WTC11 (cell line): ENCODE measurements at regions not wholly inside any gene's neighbourhood (a gene's known extent, or its start where the extent isn't known, plus 50 kb on each side); places are given as distances from the start of the nearest gene placed in this dataset.
"Not testable (repeated sequence)": the region's sequence is repeated elsewhere in the genome, so short reads cannot be mapped to it uniquely, and the experiment has no call there.

Source experiments
- ATAC-seq: fragments of 200-7000 bp; cut with Tn5 transposase; 2 replicates; pipeline ENCODE4 v1.10.0; 2021; ENCODE audit warnings: mild to moderate bottlenecking, moderate library complexity
- CTCF ChIA-PET: fragments of 300-600 bp; sonication (Branson Sonifier 250); formaldehyde crosslinking; loops from one replicate; lab custom pipeline; 2021; ENCODE audit warnings: antibody characterized with exemption; lab: Charles Lee
- POLR2A ChIA-PET: fragments of 350-600 bp; sonication (Branson Sonifier 250); formaldehyde crosslinking; loops from one replicate; lab custom pipeline; 2021; ENCODE audit warnings: antibody characterized with exemption; lab: Charles Lee
- DNase-seq: peaks from one replicate; pipeline ENCODE4 v3.0.0; 2021; ENCODE audit warnings: low spot score
- H3K27ac Mint-ChIP-seq: 2 replicates; pipeline ENCODE4 v1.8.0; 2021; ENCODE audit warnings: mixed read lengths
- H3K27me3 Mint-ChIP-seq: 2 replicates; pipeline ENCODE4 v1.8.0; 2021; ENCODE audit warnings: low read depth, mild to moderate bottlenecking, moderate library complexity, mixed read lengths
- H3K36me3 Mint-ChIP-seq: 2 replicates; pipeline ENCODE4 v1.8.0; 2021; ENCODE audit warnings: mixed read lengths
- H3K4me1 Mint-ChIP-seq: 2 replicates; pipeline ENCODE4 v1.8.0; 2022; ENCODE audit warnings: mixed read lengths
- H3K4me3 Mint-ChIP-seq: 2 replicates; pipeline ENCODE4 v1.8.0; 2021; ENCODE audit warnings: mild to moderate bottlenecking, moderate library complexity, mixed read lengths
- H3K9me3 Mint-ChIP-seq: 2 replicates; pipeline ENCODE4 v1.8.0; 2021; ENCODE audit warnings: mixed read lengths

GRCh38 chr1:224032608-224033276, 81.2 kb upstream of the FBXO28 start:
- H3K27me3 Mint-ChIP-seq, ATAC-seq: not testable (repeated sequence)

GRCh38 chr1:224031986-224032385, 81.9 kb upstream of the FBXO28 start:
- H3K36me3 Mint-ChIP-seq, DNase-seq, H3K9me3 Mint-ChIP-seq, CTCF ChIA-PET, POLR2A ChIA-PET, H3K27ac Mint-ChIP-seq, H3K4me3 Mint-ChIP-seq, H3K27me3 Mint-ChIP-seq, H3K4me1 Mint-ChIP-seq, ATAC-seq: not testable (repeated sequence)

More at GRCh38 chr1:224032608-224033276, 81.2 kb upstream of the FBXO28 start:
- H3K9me3 Mint-ChIP-seq, DNase-seq, H3K27ac Mint-ChIP-seq, H3K4me1 Mint-ChIP-seq, POLR2A ChIA-PET, H3K36me3 Mint-ChIP-seq, H3K4me3 Mint-ChIP-seq, CTCF ChIA-PET: not testable (repeated sequence)

- ATAC-seq, H3K9me3 Mint-ChIP-seq, CTCF ChIA-PET, POLR2A ChIA-PET, H3K36me3 Mint-ChIP-seq, H3K27ac Mint-ChIP-seq, H3K27me3 Mint-ChIP-seq, H3K4me1 Mint-ChIP-seq, DNase-seq, H3K4me3 Mint-ChIP-seq: not testable (repeated sequence)
These were observed 83.7 kb upstream of the FBXO28 start for GRCh38 chr1:224030257-224030656.

GRCh38 chr1:224029286-224030025, 84.5 kb upstream of the FBXO28 start:
- H3K36me3 Mint-ChIP-seq, H3K27ac Mint-ChIP-seq, DNase-seq, H3K27me3 Mint-ChIP-seq, H3K4me3 Mint-ChIP-seq, H3K4me1 Mint-ChIP-seq, H3K9me3 Mint-ChIP-seq, CTCF ChIA-PET, POLR2A ChIA-PET: not testable (repeated sequence)
- ATAC-seq, result peak; percentile 70

- peak; percentile 57 for ATAC-seq
- H3K27me3 Mint-ChIP-seq, H3K36me3 Mint-ChIP-seq, DNase-seq, H3K27ac Mint-ChIP-seq, POLR2A ChIA-PET, H3K4me1 Mint-ChIP-seq, H3K4me3 Mint-ChIP-seq, CTCF ChIA-PET, H3K9me3 Mint-ChIP-seq: not testable (repeated sequence)
These were observed 85.1 kb upstream of the FBXO28 start for GRCh38 chr1:224028802-224029201.

GRCh38 chr1:224023122-224023521, 90.8 kb upstream of the FBXO28 start:
- POLR2A ChIA-PET, H3K9me3 Mint-ChIP-seq, ATAC-seq, H3K27me3 Mint-ChIP-seq, H3K4me3 Mint-ChIP-seq, CTCF ChIA-PET, DNase-seq, H3K4me1 Mint-ChIP-seq, H3K27ac Mint-ChIP-seq, H3K36me3 Mint-ChIP-seq: not testable (repeated sequence)

- H3K4me3 Mint-ChIP-seq, POLR2A ChIA-PET: not testable (repeated sequence)
- peak; percentile 81 for ATAC-seq
These were observed 91.5 kb upstream of the FBXO28 start for GRCh38 chr1:224022249-224022970.

GRCh38 chr1:224019866-224020265, 94.0 kb upstream of the FBXO28 start:
- not testable (repeated sequence) for H3K4me3 Mint-ChIP-seq

More at GRCh38 chr1:224022249-224022970, 91.5 kb upstream of the FBXO28 start:
- H3K9me3 Mint-ChIP-seq, H3K4me1 Mint-ChIP-seq, H3K27me3 Mint-ChIP-seq, CTCF ChIA-PET, DNase-seq, H3K36me3 Mint-ChIP-seq, H3K27ac Mint-ChIP-seq: not testable (repeated sequence)

GRCh38 chr1:224015782-224016181, 98.1 kb upstream of the FBXO28 start:
- H3K27ac Mint-ChIP-seq, DNase-seq, POLR2A ChIA-PET, CTCF ChIA-PET, H3K4me1 Mint-ChIP-seq, H3K4me3 Mint-ChIP-seq, H3K27me3 Mint-ChIP-seq, H3K9me3 Mint-ChIP-seq, ATAC-seq, H3K36me3 Mint-ChIP-seq: not testable (repeated sequence)

More at GRCh38 chr1:224019866-224020265, 94.0 kb upstream of the FBXO28 start:
- H3K36me3 Mint-ChIP-seq, H3K27ac Mint-ChIP-seq, ATAC-seq, CTCF ChIA-PET, H3K9me3 Mint-ChIP-seq, H3K4me1 Mint-ChIP-seq, H3K27me3 Mint-ChIP-seq, POLR2A ChIA-PET, DNase-seq: not testable (repeated sequence)
